GM12878 (cell line): ENCODE measurements at regions not wholly inside any gene's neighbourhood (a gene's known extent, or its start where the extent isn't known, plus 50 kb on each side); places are given as distances from the start of the nearest gene placed in this dataset.

ENCODE experiments used
- ATAC-seq: fragments of 200-7000 bp; cut with Tn5 transposase; 3 replicates; pipeline ENCODE4 v1.9.1; 2020; ENCODE audit warnings: mild to moderate bottlenecking, moderate library complexity
- BruUV-seq: library from RNA; stranded (reverse); fragments of 400-500 nt; replicated peaks from 2 replicates; lab custom pipeline; 2021; lab: Mats Ljungman, UMichigan
- CTCF ChIA-PET: fragments of 300-600 bp; sonication (Branson Sonifier 250); formaldehyde crosslinking; extraction: SDS; loops from one replicate; lab custom pipeline; 2021; ENCODE audit warnings: inconsistent platforms; lab: Yijun Ruan, JAX
- POLR2A ChIA-PET: fragments of 350-600 bp; formaldehyde crosslinking; extraction: SDS; loops from one replicate; lab custom pipeline; 2021; ENCODE audit warnings: inconsistent platforms; lab: Charles Lee
- RAD21 ChIA-PET: fragments of 300-600 bp; sonication (Branson Sonifier 250); formaldehyde crosslinking; loops from one replicate; lab custom pipeline; 2023; ENCODE audit warnings: antibody characterized with exemption; ENCODE audit not compliant: unreplicated experiment; lab: Charles Lee
- SMC1A ChIA-PET: fragments of 300-600 bp; sonication (Branson Sonifier 250); formaldehyde crosslinking; loops from one replicate; lab custom pipeline; 2023; ENCODE audit not compliant: unreplicated experiment, uncharacterized antibody; lab: Charles Lee
- DNase-seq: peaks from one replicate; pipeline ENCODE4 v3.0.0-alpha.2; 2011; ENCODE audit warnings: low read depth, low spot score
- FAIRE-seq: peaks from 3 replicates; lab custom pipeline; 2011; peaks lifted over from hg19 to GRCh38; lab: Jason Lieb, UNC
- H2AFZ ChIP-seq: 2 replicates; pipeline ENCODE4 v1.6.0; 2011; ENCODE audit warnings: low read depth, low read length, control low read depth; ENCODE audit not compliant: control insufficient read depth
- H3K27ac ChIP-seq: 2 replicates; pipeline ENCODE4 v1.5.1; 2011; ENCODE audit warnings: control low read depth; ENCODE audit not compliant: control insufficient read depth, insufficient read depth
- H3K27me3 ChIP-seq, 2 experiments: replicated peaks in 1 of 2; 2 replicates each; pipeline versions ENCODE4 v1.6.0 to v1.6.1; 2011; ENCODE audit warnings: low read length in 1 of 2; ENCODE audit not compliant: control insufficient read depth in 2 of 2, insufficient read depth in 2 of 2
- H3K36me3 ChIP-seq, 2 experiments: 2 replicates each; pipeline ENCODE4 v1.5.1; 2011; ENCODE audit warnings: low read length in 1 of 2; ENCODE audit not compliant: control insufficient read depth in 2 of 2, insufficient read depth in 2 of 2
- H3K4me1 ChIP-seq: 2 replicates; pipeline ENCODE4 v1.6.1; 2011; ENCODE audit warnings: mild to moderate bottlenecking, low read length, moderate library complexity, mixed read lengths; ENCODE audit not compliant: control insufficient read depth, insufficient read depth
- H3K4me2 ChIP-seq: 2 replicates; pipeline ENCODE4 v1.6.0; 2011; ENCODE audit warnings: control low read depth; ENCODE audit not compliant: control insufficient read depth, insufficient read depth
- H3K4me3 ChIP-seq: fragments of 200-600 bp; sonication (generic); 2 replicates; pipeline ENCODE4 v1.5.1; 2016
- H3K79me2 ChIP-seq: 2 replicates; pipeline ENCODE4 v1.6.0; 2011; ENCODE audit warnings: low read length; ENCODE audit not compliant: control insufficient read depth, insufficient read depth
- H3K9ac ChIP-seq: 2 replicates; pipeline ENCODE4 v1.8.0; 2011; ENCODE audit warnings: low read length, control low read depth, mixed read lengths; ENCODE audit not compliant: control insufficient read depth, insufficient read depth
- H3K9me3 ChIP-seq: replicated peaks from 3 replicates; pipeline ENCODE4 v1.5.1; 2011; ENCODE audit warnings: mild to moderate bottlenecking, low read length; ENCODE audit not compliant: control insufficient read depth, insufficient read depth
- H4K20me1 ChIP-seq: 2 replicates; pipeline ENCODE4 v1.6.0; 2011; ENCODE audit not compliant: control insufficient read depth, insufficient read depth
- ATF3 ChIP-seq: IDR thresholded peaks from 2 replicates; pipeline ENCODE4 v1.6.1; 2011; ENCODE audit warnings: low read depth, mild to moderate bottlenecking, low read length, moderate library complexity, borderline replicate concordance; ENCODE audit errors: extremely low read depth
- BCL11A ChIP-seq: IDR thresholded peaks from 2 replicates; pipeline ENCODE4 v1.6.1; 2011; ENCODE audit warnings: low read depth, low read length
- FOS ChIP-seq: IDR thresholded peaks from 3 replicates; pipeline ENCODE4 v1.6.1; 2011; ENCODE audit warnings: borderline replicate concordance; ENCODE audit not compliant: insufficient read length; ENCODE audit errors: extremely low read depth
- HDAC6 ChIP-seq: fragments of 200-600 bp; sonication (generic); IDR thresholded peaks from one replicate; pipeline ENCODE4 v1.8.0; 2017; ENCODE audit warnings: antibody characterized with exemption; ENCODE audit not compliant: unreplicated experiment
- MYC ChIP-seq: IDR thresholded peaks from 2 replicates; pipeline ENCODE4 v1.6.1; 2011; ENCODE audit warnings: mild to moderate bottlenecking, low read length, moderate library complexity, inconsistent platforms; ENCODE audit not compliant: insufficient read depth, insufficient replicate concordance, insufficient read length, severe bottlenecking
- RUNX3 ChIP-seq: IDR thresholded peaks from 2 replicates; pipeline ENCODE4 v1.6.1; 2012; ENCODE audit warnings: low read length, inconsistent platforms
- SIN3A ChIP-seq: IDR thresholded peaks from 2 replicates; pipeline ENCODE4 v1.6.1; 2012; ENCODE audit warnings: low read depth, low read length, improper control_type of control experiment
- SMARCA5 ChIP-seq: fragments of 450-650 bp; IDR thresholded peaks from 2 replicates; pipeline ENCODE4 v1.6.1; 2017; ENCODE audit warnings: mild to moderate bottlenecking
- YY1 ChIP-seq: IDR thresholded peaks from 2 replicates; pipeline ENCODE4 v1.6.1; 2011; ENCODE audit warnings: low read depth, mild to moderate bottlenecking, low read length
- WGBS: methylation state at CpG from one replicate; pipeline ENCODE4 v1.1.6; 2016; ENCODE audit warnings: low lambda C conversion rate; ENCODE audit not compliant: insufficient replicate concordance, insufficient coverage; ENCODE audit errors: missing lambda C conversion rate; 5-methylcytosine and 5-hydroxymethylcytosine counted together
- in situ Hi-C: fragments of 300-500 bp; cut with MboI; formaldehyde crosslinking; loops from 9 replicates; pipeline ENCODE4 v1.14.3; 2018; ENCODE audit warnings: mixed read lengths
- intact Hi-C: fragments of 100-400 bp; cut with micrococcal nuclease; formaldehyde crosslinking; loops from one replicate; pipeline ENCODE4 v1.14.2; 2022; ENCODE audit not compliant: unreplicated experiment

- Histone ChIP-seq H3K9me3 (no peaks in the 10 kb centered on the region; the same call in 2 of the 3 replicates), H3K4me1 (no peaks in the 10 kb centered on the region), H3K36me3 (no peaks in the 10 kb centered on the region), H2AFZ (no peak overlapping the region), H3K9ac (no peak overlapping the region), H3K27ac (no peak overlapping the region), H4K20me1 (no peaks in the 10 kb centered on the region), H3K27me3 (peaks cover 0 to 2% of the 10 kb centered on the region in 2 experiments; a peak in 3 of 4 replicates), H3K4me2 (no peak overlapping the region), H3K79me2 (no peaks in the 10 kb centered on the region), H3K4me3 (no peak overlapping the region)
- ChIA-PET CTCF (interaction anchor here (0.7 kb wide), 1 partner anchor 175 kb away, joined by 3 read pairs; no protein-coding TSS in a partner anchor), SMC1A (no interaction called here), RAD21 (no interaction called here), POLR2A (no interaction called here)
- no TSS peak for BruUV-seq
- ATAC-seq = no peak
- WGBS = 40% methylated on average over 5 of the region's 5 CpGs
- intact Hi-C loops (no loop called here), in situ Hi-C loops (no loop called here)
- FAIRE-seq = no peak
- TF ChIP-seq ATF3 = no peak
- TF ChIP-seq FOS = no peak
- TF ChIP-seq HDAC6 = no peak
- no peak for TF ChIP-seq BCL11A
- TF ChIP-seq RUNX3 = no peak
- TF ChIP-seq SMARCA5 = no peak
- TF ChIP-seq SIN3A = no peak
- DNase-seq = no peak
These were observed 109.3 kb downstream of the BOD1 start for GRCh38 chr5:173507171-173507570.

GRCh38 chr5:173505634-173506033, 110.8 kb downstream of the BOD1 start:
- H3K4me3 ChIP-seq = no peak overlapping the region
- H3K4me2 ChIP-seq = no peak overlapping the region
- 0% methylated on average over 3 of the region's 3 CpGs for WGBS
- no peak for FAIRE-seq
- TF ChIP-seq YY1 (0 out of 2 replicates have a peak, but pooled peaks have one; percentile 35), MYC (no peak)
- H3K36me3 ChIP-seq = no peaks in the 10 kb centered on the region
- in situ Hi-C loops (no loop called here), intact Hi-C loops (no loop called here)
- no peaks in the 10 kb centered on the region; the same call in 2 of the 3 replicates for H3K9me3 ChIP-seq
- no peak for DNase-seq
- H3K27ac ChIP-seq = no peak overlapping the region
- H2AFZ ChIP-seq = no peak overlapping the region
- no peaks in the 10 kb centered on the region for H3K79me2 ChIP-seq
- no peak for ATAC-seq
- ChIA-PET RAD21 (no interaction called here), CTCF (no interaction called here), SMC1A (no interaction called here), POLR2A (no interaction called here)
- no peaks in the 10 kb centered on the region for H3K4me1 ChIP-seq
- H4K20me1 ChIP-seq = no peaks in the 10 kb centered on the region
- BruUV-seq = no TSS peak
- H3K27me3 ChIP-seq = peaks cover 0 to 3% of the 10 kb centered on the region in 2 experiments
- no peak overlapping the region for H3K9ac ChIP-seq
